GM18868 (cell line): ENCODE measurements at regions not wholly inside any gene's neighbourhood (a gene's known extent, or its start where the extent isn't known, plus 50 kb on each side); places are given as distances from the start of the nearest gene placed in this dataset.
"Not testable (repeated sequence)": the region's sequence is repeated elsewhere in the genome, so short reads cannot be mapped to it uniquely, and the experiment has no call there.

Experiments used
- ATAC-seq: cut with Tn5 transposase; IDR thresholded peaks from one replicate; pipeline ENCODE4 v1.9.1; 2021; ENCODE audit warnings: mild to moderate bottlenecking, moderate library complexity; ENCODE audit not compliant: unreplicated experiment

- no peak for ATAC-seq
These were observed 175.9 kb upstream of the SNX2 start for GRCh38 chr5:122599000-122599399.

- ATAC-seq, result no peak
These were observed 174.0 kb upstream of the SNX2 start for GRCh38 chr5:122600924-122601323.

- no peak for ATAC-seq
These were observed 172.2 kb upstream of the SNX2 start for GRCh38 chr5:122602700-122603099.

GRCh38 chr5:122605236-122605635 is 169.6 kb upstream of the SNX2 start:
- ATAC-seq, result no peak

GRCh38 chr5:122607818-122608217 is 167.1 kb upstream of the SNX2 start:
- no peak for ATAC-seq

GRCh38 chr5:122608222-122608621 is 166.7 kb upstream of the SNX2 start:
- ATAC-seq, result no peak

- no peak for ATAC-seq
These were observed 163.5 kb upstream of the SNX2 start for GRCh38 chr5:122611406-122611805.

GRCh38 chr5:122612901-122613300 is 162.0 kb upstream of the SNX2 start:
- ATAC-seq, result no peak

- no peak for ATAC-seq
These were observed 159.7 kb upstream of the SNX2 start for GRCh38 chr5:122615146-122615545.

- no peak for ATAC-seq
These were observed 159.0 kb upstream of the SNX2 start for GRCh38 chr5:122615832-122616231.

GRCh38 chr5:122618046-122618445 is 156.8 kb upstream of the SNX2 start:
- not testable (repeated sequence) for ATAC-seq

- not testable (repeated sequence) for ATAC-seq
These were observed 154.1 kb upstream of the SNX2 start for GRCh38 chr5:122620768-122621167.

- ATAC-seq, result not testable (repeated sequence)
These were observed 146.2 kb upstream of the SNX2 start for GRCh38 chr5:122628714-122629113.

GRCh38 chr5:122629121-122629677 is 145.7 kb upstream of the SNX2 start:
- no peak for ATAC-seq

GRCh38 chr5:122638581-122638980 is 136.3 kb upstream of the SNX2 start:
- ATAC-seq, result no peak

GRCh38 chr5:122639033-122639432 is 135.8 kb upstream of the SNX2 start:
- no peak for ATAC-seq

- ATAC-seq, result no peak
These were observed 135.0 kb upstream of the SNX2 start for GRCh38 chr5:122639864-122640263.

GRCh38 chr5:122649080-122649479 is 125.8 kb upstream of the SNX2 start:
- no peak for ATAC-seq

- ATAC-seq, result no peak
These were observed 121.5 kb upstream of the SNX2 start for GRCh38 chr5:122653087-122654017.

GRCh38 chr5:122656160-122656559 is 118.7 kb upstream of the SNX2 start:
- no peak for ATAC-seq

GRCh38 chr5:122656577-122656976 is 118.3 kb upstream of the SNX2 start:
- no peak for ATAC-seq

GRCh38 chr5:122661496-122662180 is 113.2 kb upstream of the SNX2 start:
- ATAC-seq, result no peak
